Astrocyte (in vitro differentiated cells and primary cell): ENCODE measurements at regions not wholly inside any gene's neighbourhood (a gene's known extent, or its start where the extent isn't known, plus 50 kb on each side); places are given as distances from the start of the nearest gene placed in this dataset.

Experiments
- EZH2 ChIP-seq: IDR thresholded peaks from 2 replicates; pipeline ENCODE4 v1.6.1; 2012; ENCODE audit warnings: mild to moderate bottlenecking, low read length, inconsistent platforms; ENCODE audit not compliant: insufficient read depth
- TF ChIP-seq, protein P1 (sequence below): IDR thresholded peaks from 2 replicates; pipeline ENCODE4 v1.5.1; 2011; ENCODE audit warnings: low read depth, mild to moderate bottlenecking, inconsistent platforms, low read length, moderate library complexity; ENCODE audit not compliant: insufficient read depth

DNA sequence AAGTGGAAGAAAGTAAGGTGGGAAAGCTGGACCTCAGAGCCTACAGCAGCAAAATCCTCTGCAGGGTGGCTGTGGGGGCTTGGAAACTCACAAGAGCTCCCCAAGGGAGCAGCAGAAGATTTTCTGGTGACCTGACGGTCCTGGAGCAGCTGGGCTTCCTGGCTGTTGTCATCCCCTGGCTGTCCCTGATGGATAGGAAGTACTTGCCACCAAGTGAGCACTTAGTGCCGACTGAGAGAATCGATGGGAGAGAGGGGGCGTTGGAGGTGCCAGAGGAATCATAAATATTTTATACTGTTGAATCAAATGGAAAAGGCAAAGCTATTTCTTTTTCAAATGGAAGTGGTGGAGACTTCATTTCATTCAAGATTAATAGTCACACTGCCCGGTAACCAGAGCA, 167.1 kb upstream of the ITGB1 start:
- TF ChIP-seq, protein P1, sequence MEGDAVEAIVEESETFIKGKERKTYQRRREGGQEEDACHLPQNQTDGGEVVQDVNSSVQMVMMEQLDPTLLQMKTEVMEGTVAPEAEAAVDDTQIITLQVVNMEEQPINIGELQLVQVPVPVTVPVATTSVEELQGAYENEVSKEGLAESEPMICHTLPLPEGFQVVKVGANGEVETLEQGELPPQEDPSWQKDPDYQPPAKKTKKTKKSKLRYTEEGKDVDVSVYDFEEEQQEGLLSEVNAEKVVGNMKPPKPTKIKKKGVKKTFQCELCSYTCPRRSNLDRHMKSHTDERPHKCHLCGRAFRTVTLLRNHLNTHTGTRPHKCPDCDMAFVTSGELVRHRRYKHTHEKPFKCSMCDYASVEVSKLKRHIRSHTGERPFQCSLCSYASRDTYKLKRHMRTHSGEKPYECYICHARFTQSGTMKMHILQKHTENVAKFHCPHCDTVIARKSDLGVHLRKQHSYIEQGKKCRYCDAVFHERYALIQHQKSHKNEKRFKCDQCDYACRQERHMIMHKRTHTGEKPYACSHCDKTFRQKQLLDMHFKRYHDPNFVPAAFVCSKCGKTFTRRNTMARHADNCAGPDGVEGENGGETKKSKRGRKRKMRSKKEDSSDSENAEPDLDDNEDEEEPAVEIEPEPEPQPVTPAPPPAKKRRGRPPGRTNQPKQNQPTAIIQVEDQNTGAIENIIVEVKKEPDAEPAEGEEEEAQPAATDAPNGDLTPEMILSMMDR: no peak
- no peak for TF ChIP-seq EZH2
